HG02678 (cell line): ENCODE measurements at regions not wholly inside any gene's neighbourhood (a gene's known extent, or its start where the extent isn't known, plus 50 kb on each side); places are given as distances from the start of the nearest gene placed in this dataset.
A peak's percentile ranks its signal among the peaks of the same experiment; 100 is the strongest.

ENCODE experiments used
- ATAC-seq: cut with Tn5 transposase; IDR thresholded peaks from one replicate; pipeline ENCODE4 v1.9.1; 2021; ENCODE audit warnings: mild to moderate bottlenecking, moderate library complexity; ENCODE audit not compliant: unreplicated experiment

GRCh38 chr1:105964879-105965278 is 1091.6 kb upstream of the PRMT6 start:
- no peak for ATAC-seq

DNA sequence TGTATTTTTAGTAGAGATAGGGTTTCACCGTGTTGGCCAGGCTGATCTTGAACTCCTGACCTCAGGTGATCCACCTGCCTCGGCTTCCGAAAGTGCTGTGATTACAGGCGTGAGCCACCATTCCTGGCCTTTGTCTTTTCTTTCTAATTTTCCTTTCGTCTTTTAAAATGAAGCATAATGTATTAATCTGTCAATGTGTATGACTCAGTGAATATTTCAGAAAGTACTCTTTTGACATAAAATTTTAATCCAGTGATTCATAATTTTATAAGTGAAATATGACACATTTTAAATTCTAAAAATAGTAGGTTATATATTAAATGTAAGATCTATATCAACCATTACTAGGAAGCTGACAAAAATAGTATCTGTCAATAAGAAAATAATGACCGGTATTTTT is 1059.0 kb upstream of the PRMT6 start:
- ATAC-seq: no peak

- ATAC-seq: no peak
Measured at GRCh38 chr1:106022312-106022902, 1034.1 kb upstream of the PRMT6 start.

- ATAC-seq: no peak
Measured at GRCh38 chr1:106027871-106028270, 1028.6 kb upstream of the PRMT6 start.

DNA sequence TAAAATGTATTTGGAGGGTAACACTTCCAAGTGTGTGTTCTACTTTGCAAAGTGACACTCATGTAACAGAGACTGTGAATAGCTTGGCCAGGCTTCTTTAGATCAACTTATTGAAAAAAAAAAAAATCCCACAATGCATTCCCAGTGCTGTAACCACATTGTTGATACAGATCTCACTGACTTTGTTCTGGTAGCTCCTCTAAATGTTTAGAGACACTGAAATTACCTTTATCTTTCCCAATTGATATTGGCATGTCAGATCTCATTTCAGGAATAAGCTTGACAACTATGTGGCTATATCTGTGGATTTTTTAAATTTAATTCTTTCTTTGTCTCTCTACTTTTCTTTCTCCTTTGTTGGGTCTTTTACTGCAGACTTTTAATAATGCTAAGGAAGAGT is 1018.9 kb upstream of the PRMT6 start:
- ATAC-seq: no peak

- ATAC-seq: no peak
Measured at GRCh38 chr1:106038260-106038659, 1018.2 kb upstream of the PRMT6 start.

- no peak for ATAC-seq
Measured at GRCh38 chr1:106043971-106044370, 1012.5 kb upstream of the PRMT6 start.

- no peak for ATAC-seq
Measured at GRCh38 chr1:106047210-106047609, 1009.3 kb upstream of the PRMT6 start.

- no peak for ATAC-seq
Measured at GRCh38 chr1:106049595-106049994, 1006.9 kb upstream of the PRMT6 start.

- ATAC-seq: no peak
Measured at GRCh38 chr1:106055855-106056254, 1000.6 kb upstream of the PRMT6 start.

- no peak for ATAC-seq
Measured at GRCh38 chr1:106061586-106062495, 994.6 kb upstream of the PRMT6 start.

GRCh38 chr1:106063510-106063909 is 993.0 kb upstream of the PRMT6 start:
- ATAC-seq: no peak

- peak; percentile 66 for ATAC-seq
Measured at GRCh38 chr1:106072909-106073600, 983.4 kb upstream of the PRMT6 start.

- no peak for ATAC-seq
Measured at GRCh38 chr1:106080608-106081325, 975.7 kb upstream of the PRMT6 start.

DNA sequence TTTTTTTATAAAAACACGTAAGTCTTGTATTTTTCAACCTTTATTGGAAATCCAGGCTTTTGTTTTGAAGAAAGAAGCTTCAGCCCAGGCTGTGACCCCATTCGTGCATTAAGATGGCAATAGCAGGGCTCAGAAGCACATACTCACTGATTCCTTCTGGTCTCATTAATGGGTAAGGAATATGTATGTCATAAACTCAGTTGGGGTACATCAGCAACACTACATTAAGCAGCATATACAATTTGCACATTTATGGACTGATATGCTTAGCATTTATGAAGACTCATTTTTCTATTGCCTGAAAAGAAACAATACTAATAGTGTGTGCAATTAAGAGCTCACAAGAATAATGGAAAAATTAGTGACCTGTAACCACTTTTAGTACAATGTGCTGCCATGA is 945.4 kb upstream of the PRMT6 start:
- ATAC-seq: no peak

- no peak for ATAC-seq
Measured at GRCh38 chr1:106113851-106114250, 942.6 kb upstream of the PRMT6 start.

DNA sequence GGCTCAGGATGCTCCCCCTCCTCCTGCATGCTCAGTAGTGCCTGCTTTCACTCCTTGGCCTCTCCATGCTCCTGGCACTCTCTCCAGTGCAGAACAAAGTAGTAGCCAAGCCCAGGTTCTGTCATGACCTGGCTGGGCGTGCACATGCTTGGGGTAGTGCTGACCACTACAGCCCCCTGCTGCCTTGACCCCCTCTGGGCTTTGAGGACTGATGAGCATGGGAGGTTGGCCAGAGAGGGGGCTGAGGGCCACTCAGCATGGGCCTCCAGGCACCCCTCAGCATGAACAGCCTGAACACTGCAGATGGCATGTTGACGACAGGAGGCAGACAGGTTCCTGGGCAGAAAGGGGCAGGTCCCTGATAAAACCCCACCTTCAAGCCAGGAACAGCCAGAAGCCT is 935.7 kb upstream of the PRMT6 start:
- ATAC-seq: no peak

DNA sequence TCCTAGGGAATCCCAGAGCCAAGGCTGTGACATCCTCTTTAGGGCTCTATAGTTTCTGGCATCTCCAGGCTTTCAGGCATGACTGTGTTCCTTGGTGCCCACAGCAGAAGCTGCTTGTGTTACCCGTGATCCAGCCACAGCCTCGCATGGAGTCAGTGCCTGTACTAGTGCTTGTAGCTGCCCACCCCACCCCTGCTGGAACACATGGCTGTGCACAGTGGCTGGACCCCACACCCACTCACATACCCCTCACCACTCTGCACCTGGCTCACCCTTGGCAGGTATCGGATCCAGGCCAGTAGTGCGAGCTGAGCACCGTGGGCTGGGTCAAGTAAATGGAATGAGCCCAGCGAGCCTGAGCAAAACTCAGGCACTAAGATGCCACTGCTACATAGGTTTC is 934.7 kb upstream of the PRMT6 start:
- no peak for ATAC-seq

GRCh38 chr1:106134561-106134960 is 921.9 kb upstream of the PRMT6 start:
- ATAC-seq: no peak

- ATAC-seq: no peak
Measured at GRCh38 chr1:106173101-106173500, 883.4 kb upstream of the PRMT6 start.

DNA sequence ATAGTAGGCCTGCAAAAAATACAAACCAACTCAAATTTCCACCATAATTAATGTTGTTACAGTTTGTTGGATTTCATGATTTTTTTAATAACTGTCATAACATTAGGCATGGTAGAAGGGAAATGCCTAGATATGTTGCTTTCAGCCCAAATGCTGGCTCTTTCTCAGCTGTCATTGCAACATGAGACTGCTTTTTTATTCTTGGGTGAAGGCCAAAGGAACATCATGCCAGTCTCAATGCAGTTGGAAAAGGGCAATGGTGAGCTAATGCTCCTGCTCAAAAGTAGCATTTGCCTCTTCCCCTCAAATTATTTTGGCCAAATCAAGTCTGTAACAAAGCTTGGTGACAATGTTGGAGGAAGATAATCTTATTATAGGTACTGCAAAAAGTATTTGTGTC is 877.7 kb upstream of the PRMT6 start:
- no peak for ATAC-seq
